ENCODE measurements at regions not wholly inside any gene's neighbourhood (a gene's known extent, or its start where the extent isn't known, plus 50 kb on each side); places are given as distances from the start of the nearest gene placed in this dataset.

GRCh38 chr4:174154215-174154854, 129.1 kb downstream of the FBXO8 start:
- Histone ChIP-seq H3K79me2 (ENCODE audit: insufficient read depth, low read length) (no peaks in the 10 kb centered on the region), H3K27me3 (ENCODE audit: insufficient read depth, low read length) (no peaks in the 10 kb centered on the region), H4K20me1 (ENCODE audit: insufficient read depth, low read length) (no peaks in the 10 kb centered on the region), H3K4me2 (ENCODE audit: low read length) (peak overlapping the region; percentile 63), H2AFZ (ENCODE audit: low read depth, low read length) (no peak overlapping the region), H3K4me3 (ENCODE audit: insufficient read depth, low read depth, low read length) (no peak overlapping the region), H3K9ac (ENCODE audit: low read length) (no peak overlapping the region), H3K4me1 (ENCODE audit: insufficient read depth, low read length) (no peaks in the 10 kb centered on the region), H3K36me3 (ENCODE audit: insufficient read depth, low read length) (no peaks in the 10 kb centered on the region), H3K27ac (ENCODE audit: low read depth, low read length) (no peak overlapping the region), H3K9me3 (ENCODE audit: insufficient read depth, low read depth, low read length) (no peaks in the 10 kb centered on the region)
- Mint-ChIP-seq H3K4me3 (ENCODE audit: unreplicated experiment) (no peak overlapping the region), H3K4me1 (ENCODE audit: low read depth, unreplicated experiment) (peaks cover 4% of the 10 kb centered on the region), H3K36me3 (ENCODE audit: low read depth, unreplicated experiment) (no peaks in the 10 kb centered on the region), H3K9me3 (ENCODE audit: unreplicated experiment) (no peaks in the 10 kb centered on the region), H3K27me3 (ENCODE audit: low read depth, unreplicated experiment) (peaks cover 4% of the 10 kb centered on the region), H3K27ac (ENCODE audit: unreplicated experiment) (no peak overlapping the region)
- DNase-seq (ENCODE audit: low read depth) (peak; percentile 19), FAIRE-seq (peak; percentile 73)
- TF ChIP-seq EZH2 (IDR thresholded peaks at IDR 0.05; ENCODE audit: insufficient read depth, low read length) (no peak), CTCF (IDR thresholded peaks at IDR 0.05; ENCODE audit: insufficient read depth, low read depth, low read length) (no peak)

DNA sequence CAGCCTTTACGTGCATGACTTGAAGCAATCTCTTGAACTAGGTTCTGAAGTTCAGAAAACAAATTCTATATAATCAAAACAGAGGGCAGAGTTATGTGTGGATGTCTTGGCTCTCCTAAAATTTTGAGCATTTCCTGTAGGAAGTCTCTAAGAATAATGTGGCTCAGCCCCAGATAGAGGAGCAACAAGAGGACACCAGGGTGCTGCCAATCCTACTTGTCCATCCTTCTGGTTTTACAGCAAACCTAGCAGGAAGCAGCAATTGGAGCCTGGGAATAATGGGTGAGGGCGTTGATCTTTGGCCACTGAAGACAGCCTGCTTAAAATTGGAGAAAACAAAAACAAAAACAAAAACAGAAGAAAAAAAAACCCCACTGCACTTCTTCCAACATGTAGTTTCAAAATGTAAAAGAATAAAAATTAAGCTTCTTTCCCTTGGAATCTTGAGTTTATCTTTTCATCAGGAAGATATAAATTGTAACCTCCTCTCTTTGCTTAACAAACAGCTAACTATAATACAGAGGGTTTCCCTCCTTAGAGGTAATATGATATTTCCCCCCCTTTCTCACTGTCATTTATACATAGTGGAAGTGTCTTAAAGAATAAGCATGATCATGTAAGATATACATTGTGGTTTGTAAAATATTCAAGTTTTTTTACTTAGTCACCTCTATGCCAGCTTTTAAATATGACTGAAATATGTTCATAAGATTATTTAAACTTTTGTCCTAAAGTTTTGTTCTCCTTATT, 130.6 kb downstream of the FBXO8 start:
- peaks cover 4% of the 10 kb centered on the region for H3K4me1 Mint-ChIP-seq (ENCODE audit: low read depth, unreplicated experiment)
- H3K4me1 ChIP-seq (ENCODE audit: insufficient read depth, low read length): no peaks in the 10 kb centered on the region

More for the DNA sequence above, 130.6 kb downstream of the FBXO8 start:
- Mint-ChIP-seq H3K36me3 (ENCODE audit: low read depth, unreplicated experiment) (no peaks in the 10 kb centered on the region), H3K4me3 (ENCODE audit: unreplicated experiment) (peak overlapping the region; percentile 31), H3K27ac (ENCODE audit: unreplicated experiment) (no peak overlapping the region), H3K9me3 (ENCODE audit: unreplicated experiment) (no peaks in the 10 kb centered on the region), H3K27me3 (ENCODE audit: low read depth, unreplicated experiment) (no peaks in the 10 kb centered on the region)
- DNase-seq (ENCODE audit: low read depth) (no peak), FAIRE-seq (no peak)
- no peaks in the 10 kb centered on the region for H4K20me1 ChIP-seq (ENCODE audit: insufficient read depth, low read length)
- no peak overlapping the region for H3K27ac ChIP-seq (ENCODE audit: low read depth, low read length)
- no peak overlapping the region for H3K9ac ChIP-seq (ENCODE audit: low read length)
- TF ChIP-seq EZH2 (IDR thresholded peaks at IDR 0.05; ENCODE audit: insufficient read depth, low read length) (no peak), CTCF (IDR thresholded peaks at IDR 0.05; ENCODE audit: insufficient read depth, low read depth, low read length) (no peak)
- no peak overlapping the region for H2AFZ ChIP-seq (ENCODE audit: low read depth, low read length)
- H3K4me3 ChIP-seq (ENCODE audit: insufficient read depth, low read depth, low read length): no peak overlapping the region
- no peaks in the 10 kb centered on the region for H3K36me3 ChIP-seq (ENCODE audit: insufficient read depth, low read length)
- no peaks in the 10 kb centered on the region for H3K79me2 ChIP-seq (ENCODE audit: insufficient read depth, low read length)
- H3K9me3 ChIP-seq (ENCODE audit: insufficient read depth, low read depth, low read length): no peaks in the 10 kb centered on the region
- H3K4me2 ChIP-seq (ENCODE audit: low read length): no peak overlapping the region
- H3K27me3 ChIP-seq (ENCODE audit: insufficient read depth, low read length): no peaks in the 10 kb centered on the region
